ENCODE measurements at regions not wholly inside any gene's neighbourhood (a gene's known extent, or its start where the extent isn't known, plus 50 kb on each side); places are given as distances from the start of the nearest gene placed in this dataset.

- Histone ChIP-seq H3K27me3 (ENCODE audit: control insufficient read depth in 2 of 2, insufficient read depth in 2 of 2, low read length in 2 of 2) (no peaks in the 10 kb centered on the region), H4K20me1 (replicated peaks; ENCODE audit: control insufficient read depth, insufficient read depth, low read length) (no peaks in the 10 kb centered on the region), H3K27ac (ENCODE audit: extremely low read depth, low read depth, low read length) (no peak overlapping the region), H3K9me1 (ENCODE audit: control insufficient read depth, insufficient read depth, low read length) (no peaks in the 10 kb centered on the region), H2AFZ (ENCODE audit: low read depth, low read length) (no peak overlapping the region), H3K9ac (ENCODE audit: insufficient read depth in 1 of 2, low read depth in 2 of 2, low read length in 2 of 2) (no peak overlapping the region), H3K9me3 (replicated peaks; ENCODE audit: control insufficient read depth, insufficient read depth, low read depth, low read length) (no peaks in the 10 kb centered on the region), H3K4me3 (no peak overlapping the region), H3K4me2 (ENCODE audit: insufficient read depth, low read length) (no peak overlapping the region), H3K79me2 (ENCODE audit: control insufficient read depth, insufficient read depth, low read length) (no peaks in the 10 kb centered on the region), H3K36me3 (ENCODE audit: control insufficient read depth, insufficient read depth, low read length) (no peaks in the 10 kb centered on the region), H3K4me1 (replicated peaks in 1 of 2; ENCODE audit: control insufficient read depth in 2 of 2, insufficient read depth in 2 of 2, low read length in 2 of 2) (no peaks in the 10 kb centered on the region)
- no peak for TF ChIP-seq STAT6 (CRISPR knock-in tag; IDR thresholded peaks at IDR 0.05)
- no peak for TF ChIP-seq BACH1 (tag; IDR thresholded peaks at IDR 0.05)
- no peak for TF ChIP-seq C11orf30 (IDR thresholded peaks at IDR 0.05; ENCODE audit: low read depth)
- no peak for TF ChIP-seq SNAPC5 (CRISPR knock-in tag; IDR thresholded peaks at IDR 0.05)
- no peak for TF ChIP-seq ETV6 (IDR thresholded peaks at IDR 0.05; ENCODE audit: borderline replicate concordance in 1 of 2, low read depth in 2 of 2, low read length in 1 of 2)
- no peak for TF ChIP-seq ETV6 (CRISPR knock-in tag; IDR thresholded peaks at IDR 0.05; ENCODE audit: borderline replicate concordance)
- TF ChIP-seq ZNF134 (CRISPR knock-in tag; conservative IDR thresholded peaks at IDR 0.05): no peak
- no peak for TF ChIP-seq FOXA1 (IDR thresholded peaks at IDR 0.05; ENCODE audit: borderline replicate concordance)
- TF ChIP-seq NR2F6 (CRISPR knock-in tag; IDR thresholded peaks at IDR 0.05): no peak
- TF ChIP-seq KHSRP (IDR thresholded peaks at IDR 0.05): no peak
- TF ChIP-seq, protein P1, sequence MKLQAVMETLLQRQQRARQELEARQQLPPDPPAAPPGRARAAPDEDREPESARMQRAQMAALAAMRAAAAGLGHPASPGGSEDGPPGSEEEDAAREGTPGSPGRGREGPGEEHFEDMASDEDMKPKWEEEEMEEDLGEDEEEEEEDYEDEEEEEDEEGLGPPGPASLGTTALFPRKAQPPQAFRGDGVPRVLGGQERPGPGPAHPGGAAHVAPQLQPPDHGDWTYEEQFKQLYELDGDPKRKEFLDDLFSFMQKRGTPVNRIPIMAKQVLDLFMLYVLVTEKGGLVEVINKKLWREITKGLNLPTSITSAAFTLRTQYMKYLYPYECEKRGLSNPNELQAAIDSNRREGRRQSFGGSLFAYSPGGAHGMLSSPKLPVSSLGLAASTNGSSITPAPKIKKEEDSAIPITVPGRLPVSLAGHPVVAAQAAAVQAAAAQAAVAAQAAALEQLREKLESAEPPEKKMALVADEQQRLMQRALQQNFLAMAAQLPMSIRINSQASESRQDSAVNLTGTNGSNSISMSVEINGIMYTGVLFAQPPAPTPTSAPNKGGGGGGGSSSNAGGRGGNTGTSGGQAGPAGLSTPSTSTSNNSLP (IDR thresholded peaks at IDR 0.05; ENCODE audit: borderline replicate concordance, low read depth, low read length): no peak
- no peak for TF ChIP-seq ATF1 (CRISPR knock-in tag; IDR thresholded peaks at IDR 0.05)
- no peak for TF ChIP-seq ATF1 (tag; IDR thresholded peaks at IDR 0.05)
- TF ChIP-seq PHF20 (IDR thresholded peaks at IDR 0.05; ENCODE audit: partially characterized antibody): no peak
- TF ChIP-seq POU5F1 (IDR thresholded peaks at IDR 0.05; ENCODE audit: borderline replicate concordance, low read depth, low read length, partially characterized antibody): no peak
- no peak for TF ChIP-seq KDM2B (CRISPR knock-in tag; IDR thresholded peaks at IDR 0.05)
- TF ChIP-seq, protein P2, sequence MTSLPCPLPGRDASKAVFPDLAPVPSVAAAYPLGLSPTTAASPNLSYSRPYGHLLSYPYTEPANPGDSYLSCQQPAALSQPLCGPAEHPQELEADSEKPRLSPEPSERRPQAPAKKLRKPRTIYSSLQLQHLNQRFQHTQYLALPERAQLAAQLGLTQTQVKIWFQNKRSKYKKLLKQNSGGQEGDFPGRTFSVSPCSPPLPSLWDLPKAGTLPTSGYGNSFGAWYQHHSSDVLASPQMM (CRISPR knock-in tag; IDR thresholded peaks at IDR 0.05): no peak
- no peak for TF ChIP-seq HMG20B (CRISPR knock-in tag; IDR thresholded peaks at IDR 0.05)
- BruUV-seq (replicated peaks): no TSS peak
- WGBS (ENCODE audit: insufficient coverage, low coverage, missing lambda C conversion rate): 63% methylated on average over 1 of the region's 1 CpG
- POLR2A ChIA-PET: no interaction called here
- no peak for ATAC-seq
- no peak for FAIRE-seq
- CTCF ChIA-PET (ENCODE audit: low intra/inter-chr PET ratio): no interaction called here
- intact Hi-C loops (cut with micrococcal nuclease): no loop called here
- no peak for DNase-seq (ENCODE audit: extremely low read depth in 1 of 4, low spot score in 3 of 4)
- in situ Hi-C loops (cut with MboI): no loop called here
Observed at GRCh38 chrX:124820738-124821137, 474.4 kb downstream of the SH2D1A start.

Measured in K562 (cell line).